ENCODE measurements at regions not wholly inside any gene's neighbourhood (a gene's known extent, or its start where the extent isn't known, plus 50 kb on each side); places are given as distances from the start of the nearest gene placed in this dataset.
"Not testable (repeated sequence)": the region's sequence is repeated elsewhere in the genome, so short reads cannot be mapped to it uniquely, and the experiment has no call there.

GRCh38 chr22:22720724-22721261 lies 76.4 kb downstream of the GGTLC2 start:
- DNase-seq (ENCODE audit: low read depth, low spot score): no peak
- Mint-ChIP-seq H3K27me3 (ENCODE audit: low read depth) (peaks cover 96% of the 10 kb centered on the region), H3K9me3 (no peaks in the 10 kb centered on the region), H3K4me1 (no peaks in the 10 kb centered on the region), H3K36me3 (ENCODE audit: low read depth) (no peaks in the 10 kb centered on the region), H3K27ac (ENCODE audit: unreplicated experiment) (no peak overlapping the region), H3K4me3 (no peak overlapping the region)
- no peak for TF ChIP-seq CTCF (conservative IDR thresholded peaks at IDR 0.05)

GRCh38 chr22:22721681-22722354 lies 77.4 kb downstream of the GGTLC2 start:
- no peak for TF ChIP-seq CTCF (conservative IDR thresholded peaks at IDR 0.05)
- Mint-ChIP-seq H3K9me3 (no peaks in the 10 kb centered on the region), H3K4me3 (no peak overlapping the region), H3K36me3 (ENCODE audit: low read depth) (no peaks in the 10 kb centered on the region), H3K27me3 (ENCODE audit: low read depth) (peaks cover 94% of the 10 kb centered on the region), H3K27ac (ENCODE audit: unreplicated experiment) (no peak overlapping the region), H3K4me1 (no peaks in the 10 kb centered on the region)
- no peak for DNase-seq (ENCODE audit: low read depth, low spot score)

GRCh38 chr22:22728382-22728781 lies 84.0 kb downstream of the GGTLC2 start:
- no peak for TF ChIP-seq CTCF (conservative IDR thresholded peaks at IDR 0.05)
- no peak overlapping the region for H3K27ac Mint-ChIP-seq (ENCODE audit: unreplicated experiment)
- H3K27me3 Mint-ChIP-seq (ENCODE audit: low read depth): peaks cover 88% of the 10 kb centered on the region

GRCh38 chr22:22730655-22731373 lies 86.4 kb downstream of the GGTLC2 start:
- no peak overlapping the region for H3K27ac Mint-ChIP-seq (ENCODE audit: unreplicated experiment)
- no peak for DNase-seq (ENCODE audit: low read depth, low spot score)
- no peak overlapping the region for H3K4me3 Mint-ChIP-seq
- peaks cover 87% of the 10 kb centered on the region for H3K27me3 Mint-ChIP-seq (ENCODE audit: low read depth)
- no peaks in the 10 kb centered on the region for H3K9me3 Mint-ChIP-seq
- TF ChIP-seq CTCF (conservative IDR thresholded peaks at IDR 0.05): no peak
- H3K36me3 Mint-ChIP-seq (ENCODE audit: low read depth): no peaks in the 10 kb centered on the region
- no peaks in the 10 kb centered on the region for H3K4me1 Mint-ChIP-seq

More at GRCh38 chr22:22728382-22728781, 84.0 kb downstream of the GGTLC2 start:
- Mint-ChIP-seq H3K9me3 (no peaks in the 10 kb centered on the region), H3K4me1 (no peaks in the 10 kb centered on the region), H3K36me3 (ENCODE audit: low read depth) (no peaks in the 10 kb centered on the region), H3K4me3 (no peak overlapping the region)
- no peak for DNase-seq (ENCODE audit: low read depth, low spot score)

GRCh38 chr22:22731374-22731676 lies 86.9 kb downstream of the GGTLC2 start:
- Mint-ChIP-seq H3K27ac (ENCODE audit: unreplicated experiment) (no peak overlapping the region), H3K4me3 (no peak overlapping the region), H3K36me3 (ENCODE audit: low read depth) (no peaks in the 10 kb centered on the region), H3K27me3 (ENCODE audit: low read depth) (peaks cover 86% of the 10 kb centered on the region), H3K9me3 (no peaks in the 10 kb centered on the region), H3K4me1 (no peaks in the 10 kb centered on the region)
- TF ChIP-seq CTCF (conservative IDR thresholded peaks at IDR 0.05): no peak
- DNase-seq (ENCODE audit: low read depth, low spot score): no peak

GRCh38 chr22:22733006-22733405 lies 88.6 kb downstream of the GGTLC2 start:
- not testable (repeated sequence) for H3K27ac Mint-ChIP-seq (ENCODE audit: unreplicated experiment); H3K9me3 Mint-ChIP-seq; H3K4me1 Mint-ChIP-seq; H3K4me3 Mint-ChIP-seq; H3K36me3 Mint-ChIP-seq (ENCODE audit: low read depth); DNase-seq (ENCODE audit: low read depth, low spot score)
- H3K27me3 Mint-ChIP-seq (ENCODE audit: low read depth): peaks cover 88% of the 10 kb centered on the region

All from neural crest cell (in vitro differentiated cells).